HEK293T (cell line): ENCODE measurements at regions not wholly inside any gene's neighbourhood (a gene's known extent, or its start where the extent isn't known, plus 50 kb on each side); places are given as distances from the start of the nearest gene placed in this dataset.

Source experiments
- ARNT ChIP-seq: fragments of 450-650 bp; IDR thresholded peaks from 2 replicates; pipeline ENCODE4 v1.6.1; 2017; ENCODE audit warnings: mild to moderate bottlenecking
- BHLHE40 ChIP-seq: fragments of 450-650 bp; IDR thresholded peaks from 2 replicates; pipeline ENCODE4 v1.6.1; 2016; ENCODE audit warnings: mild to moderate bottlenecking, moderate library complexity, borderline replicate concordance
- ELF4 ChIP-seq: fragments of 450-650 bp; IDR thresholded peaks from 2 replicates; pipeline ENCODE4 v1.6.1; 2017; ENCODE audit warnings: antibody characterized with exemption
- FOXA1 ChIP-seq: fragments of 450-650 bp; IDR thresholded peaks from 2 replicates; pipeline ENCODE4 v1.6.1; 2016; ENCODE audit warnings: mild to moderate bottlenecking
- FOXK2 ChIP-seq: fragments of 450-650 bp; IDR thresholded peaks from 2 replicates; pipeline ENCODE4 v1.6.1; 2016; ENCODE audit warnings: mild to moderate bottlenecking
- FOXM1 ChIP-seq: fragments of 450-650 bp; IDR thresholded peaks from 2 replicates; pipeline ENCODE4 v1.6.1; 2017; ENCODE audit warnings: mild to moderate bottlenecking, borderline replicate concordance
- PKNOX1 ChIP-seq: fragments of 450-650 bp; IDR thresholded peaks from 2 replicates; pipeline ENCODE4 v1.6.1; 2016
- SP1 ChIP-seq: fragments of 450-650 bp; IDR thresholded peaks from 2 replicates; pipeline ENCODE4 v1.6.1; 2017
- SUZ12 ChIP-seq: fragments of 450-650 bp; IDR thresholded peaks from 2 replicates; pipeline ENCODE4 v1.6.1; 2016; ENCODE audit warnings: mild to moderate bottlenecking
- TARDBP ChIP-seq: fragments of 450-650 bp; IDR thresholded peaks from 2 replicates; pipeline ENCODE4 v1.6.1; 2016

GRCh38 chr6:141790921-141791320 is 341.8 kb upstream of the GJE1 start:
- TF ChIP-seq SP1 (no peak), SUZ12 (no peak), ARNT (no peak), TARDBP (no peak), PKNOX1 (no peak), FOXA1 (no peak), FOXK2 (no peak), BHLHE40 (no peak), FOXM1 (no peak), ELF4 (no peak)
